IPS DF 19.7 (cell line): ENCODE measurements at regions not wholly inside any gene's neighbourhood (a gene's known extent, or its start where the extent isn't known, plus 50 kb on each side); places are given as distances from the start of the nearest gene placed in this dataset.

ENCODE experiments used
- DNase-seq: peaks from one replicate; pipeline ENCODE4 v3.0.0-alpha.2; 2013; ENCODE audit warnings: low read depth, low spot score

GRCh38 chr10:44435196-44435595, 50.3 kb upstream of the CXCL12 start:
- DNase-seq = no peak

DNA sequence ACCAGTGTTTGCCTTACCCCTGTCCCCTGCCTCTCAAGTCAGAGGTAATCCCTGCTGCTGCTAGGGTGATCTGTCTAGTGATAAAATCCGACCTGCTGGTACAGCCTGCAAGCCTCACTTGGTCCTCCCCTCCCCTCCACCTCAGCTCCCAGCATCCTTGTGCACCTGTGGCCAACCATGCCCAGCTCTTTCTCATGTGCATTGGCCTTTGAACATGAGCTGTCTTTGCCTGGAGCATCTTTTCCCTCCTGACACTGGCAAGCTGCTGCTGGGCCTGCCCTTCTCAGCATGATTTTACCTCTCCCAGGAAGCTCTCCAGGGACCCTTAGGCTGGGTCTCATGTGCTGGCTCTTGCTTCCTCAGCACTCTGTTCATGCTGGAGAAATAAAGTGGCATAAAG, 51.3 kb upstream of the CXCL12 start:
- no peak for DNase-seq

DNA sequence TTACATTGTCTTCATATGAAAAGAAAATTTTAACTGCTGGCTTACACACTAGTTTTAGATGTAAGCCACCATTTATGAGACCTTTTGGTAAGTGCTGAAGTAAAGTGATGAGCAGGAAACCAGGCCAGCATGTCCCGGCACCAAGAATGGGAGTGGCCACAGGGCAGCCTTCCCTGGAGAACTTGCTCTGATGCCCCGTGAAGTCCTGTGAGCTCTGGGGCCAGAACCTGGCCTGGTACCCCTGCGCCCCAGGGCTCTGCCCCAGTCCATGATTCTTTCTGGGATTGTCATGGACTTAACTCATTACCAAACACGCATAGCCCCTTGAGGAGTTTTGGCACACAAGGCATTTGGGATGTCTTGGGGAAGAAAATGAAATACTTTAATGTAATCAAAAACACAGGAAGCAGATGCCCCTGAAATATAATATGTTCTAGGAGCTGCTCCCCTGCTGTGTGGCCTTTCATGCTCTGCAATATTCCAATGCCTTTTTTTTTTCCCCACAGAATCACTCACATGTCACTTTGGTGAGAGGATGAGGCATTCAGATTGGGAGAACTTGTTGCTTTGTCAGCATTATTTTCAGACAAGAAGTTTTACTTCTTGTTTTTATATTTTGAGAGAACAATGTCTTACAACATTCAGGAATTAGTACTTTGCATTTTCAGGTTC, 53.1 kb upstream of the CXCL12 start:
- no peak for DNase-seq

- no peak for DNase-seq
Measured at GRCh38 chr10:44439239-44439957, 54.5 kb upstream of the CXCL12 start.

DNA sequence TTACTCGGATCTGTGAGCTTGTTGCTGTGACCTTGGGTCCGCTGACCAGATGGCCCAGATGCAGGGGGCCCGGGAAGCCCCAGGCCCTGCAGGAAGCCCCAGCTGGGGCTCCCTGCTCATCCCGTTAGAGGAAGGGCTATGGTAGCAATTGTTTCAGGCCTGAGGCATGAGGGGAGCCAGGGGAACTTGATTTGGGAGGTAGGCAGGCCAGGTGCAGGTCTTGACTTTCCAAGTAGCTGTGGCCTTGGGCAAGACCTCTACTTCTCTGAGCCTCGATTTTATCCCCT, 55.0 kb upstream of the CXCL12 start:
- no peak for DNase-seq

DNA sequence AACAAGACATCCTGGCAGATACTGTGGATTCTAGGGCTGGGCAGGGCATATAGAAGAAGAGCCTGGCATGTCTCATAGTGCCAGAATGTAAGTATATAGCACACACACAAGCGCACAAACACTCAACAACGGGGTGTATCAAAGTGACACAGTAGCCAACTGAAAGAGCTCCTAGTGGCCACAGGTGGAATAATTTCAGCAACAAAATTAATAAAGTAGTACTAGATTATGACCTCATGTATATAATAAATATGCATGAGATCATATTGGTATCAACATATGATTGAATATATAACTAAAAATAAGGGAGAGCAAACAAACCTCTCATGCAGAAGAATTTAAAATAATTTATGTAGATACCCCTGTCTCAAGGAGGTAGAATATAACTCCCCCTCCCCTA, 72.4 kb upstream of the CXCL12 start:
- no peak for DNase-seq

GRCh38 chr10:44458671-44459413, 73.9 kb upstream of the CXCL12 start:
- DNase-seq = no peak

DNA sequence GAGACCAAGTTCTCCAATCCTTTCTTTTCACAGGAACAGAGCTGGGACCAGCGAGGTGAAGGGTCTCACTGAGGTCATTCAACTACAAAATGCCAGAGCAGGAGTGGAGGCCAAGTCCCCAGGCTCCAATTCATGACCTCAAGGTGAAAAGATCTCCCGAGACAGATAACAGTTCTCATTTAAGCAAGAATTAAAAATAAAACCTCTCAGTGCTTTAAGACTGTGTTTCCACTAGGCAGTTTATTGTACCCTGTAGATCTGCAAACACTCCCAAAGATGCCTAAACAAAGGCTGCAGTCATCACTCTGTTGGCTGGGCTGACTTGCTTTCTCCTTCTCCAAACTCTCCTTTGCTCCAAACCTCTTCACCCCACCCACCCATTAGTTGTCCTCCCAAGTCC, 74.8 kb upstream of the CXCL12 start:
- no peak for DNase-seq

- DNase-seq = no peak
Measured at GRCh38 chr10:44460416-44460815, 75.5 kb upstream of the CXCL12 start.

GRCh38 chr10:44462338-44462914, 77.5 kb upstream of the CXCL12 start:
- no peak for DNase-seq

DNA sequence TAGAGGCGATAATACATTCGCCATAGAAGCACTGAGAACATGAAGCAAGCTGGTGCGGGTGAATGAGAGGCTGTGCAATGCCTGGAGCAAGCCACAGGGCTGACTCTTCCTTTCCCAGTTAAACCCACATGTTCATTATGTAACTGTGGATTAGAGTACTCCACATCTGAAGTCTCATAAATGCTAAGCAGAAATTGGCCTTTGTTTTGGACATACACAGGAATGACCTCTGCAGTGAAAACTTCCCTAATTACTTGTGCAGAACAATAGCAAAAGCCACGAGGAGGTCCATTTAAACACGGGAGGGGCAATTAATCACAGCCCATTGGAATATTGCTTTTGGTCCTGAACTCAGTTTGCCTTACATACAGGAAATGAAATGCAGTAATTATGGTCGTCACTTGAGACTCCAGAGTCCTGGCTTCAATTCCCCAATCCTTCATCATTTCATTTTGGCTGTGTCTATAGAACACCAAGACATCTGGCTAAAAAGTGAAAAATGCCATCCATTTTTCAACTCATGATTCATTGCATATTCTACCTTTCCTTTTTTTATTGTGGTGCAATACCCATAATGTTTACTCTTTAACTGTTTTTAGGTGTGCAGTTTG, 78.7 kb upstream of the CXCL12 start:
- DNase-seq = no peak

DNA sequence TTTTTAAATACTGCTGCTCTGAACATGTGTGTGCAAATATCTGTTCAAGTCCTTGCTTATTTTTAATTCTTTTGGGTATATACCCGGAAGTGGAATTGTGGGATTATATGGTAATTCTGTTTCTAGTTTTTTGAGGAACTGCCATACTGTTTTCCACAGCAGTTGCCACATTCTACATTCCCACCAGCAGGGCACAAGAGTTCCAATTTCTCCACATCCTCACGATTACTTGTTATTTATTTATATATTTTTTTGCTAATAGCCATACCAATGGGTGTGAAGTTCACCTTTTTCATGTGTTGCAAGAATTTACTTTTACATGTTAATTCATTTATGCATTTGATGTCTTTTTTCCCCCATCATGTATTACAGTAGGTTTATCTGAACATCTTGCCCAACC, 79.6 kb upstream of the CXCL12 start:
- DNase-seq = no peak

DNA sequence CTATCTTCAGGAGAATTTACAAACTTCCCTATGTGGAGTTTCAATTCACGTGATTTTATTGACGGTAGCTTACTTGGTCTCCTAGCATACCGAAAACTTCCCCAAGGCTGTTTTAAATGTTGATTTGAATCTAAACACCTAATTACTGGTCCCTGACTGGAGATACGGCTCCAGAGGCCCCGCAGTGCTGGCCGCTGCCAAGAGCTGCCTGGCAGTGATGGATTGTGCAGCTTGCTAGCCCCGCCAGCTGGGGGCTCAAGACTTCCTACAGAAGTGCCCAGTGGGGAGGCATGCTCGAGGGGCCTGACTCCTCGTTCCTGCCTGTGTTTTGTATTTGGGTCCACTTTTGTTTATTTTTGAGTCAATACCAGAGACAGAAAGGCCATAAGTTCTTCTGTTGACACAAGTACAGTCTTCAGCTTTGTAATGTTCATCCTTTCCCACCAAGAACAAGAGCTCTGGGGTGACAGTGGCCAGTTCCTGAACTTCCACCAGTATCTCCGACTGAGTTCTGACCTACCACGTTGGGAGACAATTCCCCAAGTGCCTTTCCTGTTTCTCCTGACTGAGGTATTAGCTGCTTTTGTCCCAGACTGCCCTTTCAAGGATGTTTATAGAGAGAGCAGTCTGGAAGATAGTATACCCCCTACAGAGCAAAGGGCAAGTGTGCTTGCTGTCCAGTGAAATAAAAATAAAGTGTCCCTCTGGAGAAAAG, 80.7 kb upstream of the CXCL12 start:
- DNase-seq = no peak

- DNase-seq = no peak
Measured at GRCh38 chr10:44466236-44466635, 81.3 kb upstream of the CXCL12 start.

- DNase-seq = no peak
Measured at GRCh38 chr10:44467090-44467489, 82.2 kb upstream of the CXCL12 start.

GRCh38 chr10:44467900-44468299, 83.0 kb upstream of the CXCL12 start:
- no peak for DNase-seq

- DNase-seq = no peak
Measured at GRCh38 chr10:44468525-44468924, 83.6 kb upstream of the CXCL12 start.

DNA sequence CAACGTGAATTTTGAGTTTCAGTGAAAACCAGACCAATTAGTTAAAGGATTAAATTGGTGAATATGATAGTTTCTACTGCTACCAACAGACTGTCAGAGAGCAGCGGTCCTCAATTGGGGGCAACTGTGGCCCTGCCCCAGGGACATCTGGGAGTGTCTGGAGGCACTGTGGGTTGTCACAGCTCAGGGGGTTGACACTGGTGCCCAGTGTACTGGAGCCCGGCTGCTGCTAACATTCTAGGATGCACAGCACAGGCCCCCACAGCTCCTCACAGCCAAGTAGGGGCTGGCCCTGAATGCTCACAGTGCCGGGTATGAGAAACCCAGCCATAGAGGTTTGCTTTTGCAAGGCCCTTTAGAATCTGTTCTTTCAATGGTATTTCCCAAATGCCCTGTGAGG, 84.1 kb upstream of the CXCL12 start:
- no peak for DNase-seq

- DNase-seq = no peak
Measured at GRCh38 chr10:44470784-44471183, 85.9 kb upstream of the CXCL12 start.

- DNase-seq = no peak
Measured at GRCh38 chr10:44471410-44471809, 86.5 kb upstream of the CXCL12 start.

DNA sequence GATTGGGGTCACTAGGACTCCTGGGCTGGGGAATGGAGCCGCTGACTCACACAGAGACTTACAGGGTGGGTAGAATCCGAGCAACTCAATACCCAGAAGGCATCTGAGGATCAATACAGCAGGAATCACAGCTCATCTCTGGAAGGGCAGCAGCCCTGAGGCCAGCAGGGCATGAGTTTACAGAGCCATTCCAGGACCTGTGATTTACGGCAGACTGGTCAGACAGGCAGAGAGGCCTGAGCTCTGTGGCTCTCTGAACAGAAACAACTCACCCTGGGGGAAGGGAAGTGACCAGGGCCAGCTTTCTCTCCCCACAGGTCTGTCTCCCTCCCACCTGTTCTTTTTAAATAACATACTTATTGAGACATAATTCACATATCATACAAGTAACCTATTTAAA, 88.2 kb upstream of the CXCL12 start:
- DNase-seq = no peak
